ENCODE measurements at regions not wholly inside any gene's neighbourhood (a gene's known extent, or its start where the extent isn't known, plus 50 kb on each side); places are given as distances from the start of the nearest gene placed in this dataset.
A peak's percentile ranks its signal among the peaks of the same experiment; 100 is the strongest.

GRCh38 chr7:130894909-130895750, 161.1 kb upstream of the KLF14 start:
- H3K9ac ChIP-seq (replicated peaks; ENCODE audit: extremely low read depth, insufficient read depth, low read length): peak overlapping the region; percentile 8
- H3K9me1 ChIP-seq (replicated peaks; ENCODE audit: control insufficient read depth, extremely low read depth, insufficient read depth, low read length): no peaks in the 10 kb centered on the region
- POLR2A ChIA-PET: no interaction called here
- H3K36me3 ChIP-seq (ENCODE audit: control insufficient read depth in 2 of 2, extremely low read depth in 1 of 2, insufficient read depth in 2 of 2, low read length in 2 of 2): peaks cover 29 to 33% of the 10 kb centered on the region in 2 experiments
- no TSS peak for BruUV-seq (replicated peaks)
- intact Hi-C loops (cut with micrococcal nuclease) (loop anchor here (1.0 to 10.0 kb wide), 3 partner anchors 8 to 590 kb away; no protein-coding TSS in a partner anchor), dilution Hi-C loops (cut with MboI; ENCODE audit: extremely low pct_ligation_motif_present, low sequenced_read_pairs) (no loop called here)
- peaks cover 73% of the 10 kb centered on the region for H3K4me1 ChIP-seq (ENCODE audit: control insufficient read depth, extremely low read depth, insufficient read depth, low read length)
- CTCF ChIA-PET: interaction anchor here (0.7 to 7.2 kb wide), 18 partner anchors 8 to 145 kb away, joined by 3 to 175 read pairs (median 16); no protein-coding TSS in a partner anchor
- peak; percentile 77 for FAIRE-seq
- H3K27ac ChIP-seq (ENCODE audit: insufficient read depth, low read depth, low read length): peak overlapping the region; percentile 62
- H4K20me1 ChIP-seq (replicated peaks; ENCODE audit: control insufficient read depth, extremely low read depth, insufficient read depth, low read length): peaks cover 3% of the 10 kb centered on the region
- no peak overlapping the region for H3K4me2 ChIP-seq (ENCODE audit: insufficient read depth, low read length)
- H3K9me3 ChIP-seq (replicated peaks; ENCODE audit: control insufficient read depth, insufficient read depth, low read length): no peaks in the 10 kb centered on the region
- H3K27me3 ChIP-seq (ENCODE audit: control insufficient read depth in 2 of 2, insufficient read depth in 2 of 2, low read length in 2 of 2): no peaks in the 10 kb centered on the region
- DNase-seq (ENCODE audit: low read depth, low spot score): no peak
- H3K79me2 ChIP-seq (ENCODE audit: control insufficient read depth, insufficient read depth, low read length): peaks cover 94% of the 10 kb centered on the region
- no peak overlapping the region for H2AFZ ChIP-seq (ENCODE audit: low read depth, low read length)
- TF ChIP-seq GATA2 (IDR thresholded peaks at IDR 0.05; ENCODE audit: insufficient read depth, insufficient read length, low read depth, low read length) (no peak), FOS (IDR thresholded peaks at IDR 0.05; ENCODE audit: borderline replicate concordance, insufficient read depth, low read length) (no peak), JUN (IDR thresholded peaks at IDR 0.05; ENCODE audit: borderline replicate concordance, insufficient read depth, insufficient read length, low read depth) (no peak), POLR2AphosphoS5 (IDR thresholded peaks at IDR 0.05; ENCODE audit: insufficient read depth, low read depth, low read length) (no peak)
- TF ChIP-seq, protein P1, sequence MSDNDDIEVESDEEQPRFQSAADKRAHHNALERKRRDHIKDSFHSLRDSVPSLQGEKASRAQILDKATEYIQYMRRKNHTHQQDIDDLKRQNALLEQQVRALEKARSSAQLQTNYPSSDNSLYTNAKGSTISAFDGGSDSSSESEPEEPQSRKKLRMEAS (IDR thresholded peaks at IDR 0.05; ENCODE audit: insufficient read depth, insufficient read length): no peak
- no peak overlapping the region for H3K4me3 ChIP-seq (replicated peaks in 1 of 3; ENCODE audit: insufficient read depth in 1 of 3, low read depth in 1 of 3, low read length in 3 of 3)
